ENCODE measurements at regions not wholly inside any gene's neighbourhood (a gene's known extent, or its start where the extent isn't known, plus 50 kb on each side); places are given as distances from the start of the nearest gene placed in this dataset.

DNA sequence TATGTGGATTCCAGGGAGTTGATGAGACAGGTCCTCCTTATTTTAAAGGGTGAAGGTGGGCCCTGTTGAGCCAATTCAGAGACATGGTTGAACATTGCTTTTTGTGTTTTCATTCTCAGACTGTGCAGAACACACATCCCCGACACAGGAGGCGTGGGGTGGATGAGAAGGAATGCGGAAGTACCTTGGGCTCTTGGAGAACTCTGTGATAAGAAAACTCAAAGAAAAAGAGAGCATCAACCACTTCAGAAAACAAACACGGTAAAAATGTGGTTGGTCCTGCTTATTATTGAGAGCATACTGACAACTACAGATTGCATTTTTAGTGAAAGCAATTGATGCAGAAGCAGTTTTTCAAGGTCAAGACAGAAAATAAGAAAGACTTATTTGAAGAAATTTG, 659.8 kb downstream of the IRX1 start:
- no peaks in the 10 kb centered on the region for H3K4me1 ChIP-seq
- TF ChIP-seq POLR2A (IDR thresholded peaks at IDR 0.05): no peak
- TF ChIP-seq, protein P1, sequence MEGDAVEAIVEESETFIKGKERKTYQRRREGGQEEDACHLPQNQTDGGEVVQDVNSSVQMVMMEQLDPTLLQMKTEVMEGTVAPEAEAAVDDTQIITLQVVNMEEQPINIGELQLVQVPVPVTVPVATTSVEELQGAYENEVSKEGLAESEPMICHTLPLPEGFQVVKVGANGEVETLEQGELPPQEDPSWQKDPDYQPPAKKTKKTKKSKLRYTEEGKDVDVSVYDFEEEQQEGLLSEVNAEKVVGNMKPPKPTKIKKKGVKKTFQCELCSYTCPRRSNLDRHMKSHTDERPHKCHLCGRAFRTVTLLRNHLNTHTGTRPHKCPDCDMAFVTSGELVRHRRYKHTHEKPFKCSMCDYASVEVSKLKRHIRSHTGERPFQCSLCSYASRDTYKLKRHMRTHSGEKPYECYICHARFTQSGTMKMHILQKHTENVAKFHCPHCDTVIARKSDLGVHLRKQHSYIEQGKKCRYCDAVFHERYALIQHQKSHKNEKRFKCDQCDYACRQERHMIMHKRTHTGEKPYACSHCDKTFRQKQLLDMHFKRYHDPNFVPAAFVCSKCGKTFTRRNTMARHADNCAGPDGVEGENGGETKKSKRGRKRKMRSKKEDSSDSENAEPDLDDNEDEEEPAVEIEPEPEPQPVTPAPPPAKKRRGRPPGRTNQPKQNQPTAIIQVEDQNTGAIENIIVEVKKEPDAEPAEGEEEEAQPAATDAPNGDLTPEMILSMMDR (IDR thresholded peaks at IDR 0.05): no peak

GRCh38 chr5:4258170-4258569, 662.5 kb downstream of the IRX1 start:
- H3K4me3 ChIP-seq: no peak overlapping the region
- no peak overlapping the region for H3K27ac ChIP-seq
- no peaks in the 10 kb centered on the region for H3K36me3 ChIP-seq
- TF ChIP-seq, protein P1 (IDR thresholded peaks at IDR 0.05): no peak
- TF ChIP-seq POLR2A (IDR thresholded peaks at IDR 0.05): no peak
- no peaks in the 10 kb centered on the region for H3K9me3 ChIP-seq
- H3K27me3 ChIP-seq: no peaks in the 10 kb centered on the region
- H3K4me1 ChIP-seq: no peaks in the 10 kb centered on the region
- no peak for DNase-seq

More for the DNA sequence above, 659.8 kb downstream of the IRX1 start:
- no peaks in the 10 kb centered on the region for H3K9me3 ChIP-seq
- H3K4me3 ChIP-seq: no peak overlapping the region
- H3K27ac ChIP-seq: peak overlapping the region in 1 of 4 donors; percentile 32
- no peaks in the 10 kb centered on the region for H3K36me3 ChIP-seq
- H3K27me3 ChIP-seq: no peaks in the 10 kb centered on the region
- DNase-seq: no peak

DNA sequence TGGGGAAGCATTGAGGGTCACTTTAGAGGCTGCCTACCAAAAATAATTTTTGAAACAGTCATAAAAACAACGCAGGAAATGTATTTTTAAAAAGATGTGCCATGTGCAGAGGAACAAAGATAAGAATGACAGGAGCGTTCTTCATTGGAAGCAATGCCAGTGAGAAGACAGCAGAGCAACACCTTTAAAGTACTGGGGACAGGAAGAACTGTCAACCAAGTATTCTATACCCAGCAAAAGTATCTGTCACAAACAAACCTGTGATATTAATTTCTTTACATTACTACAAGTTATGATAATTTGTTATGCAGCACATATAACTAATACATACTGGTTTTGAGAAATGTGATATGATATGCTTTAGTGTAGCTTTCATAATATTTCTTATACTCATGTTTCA, 675.6 kb downstream of the IRX1 start:
- Histone ChIP-seq H3K36me3 (no peaks in the 10 kb centered on the region), H3K4me3 (no peak overlapping the region), H3K4me1 (no peaks in the 10 kb centered on the region), H3K27ac (no peak overlapping the region), H3K27me3 (no peaks in the 10 kb centered on the region), H3K9me3 (peaks cover 0 to 12% (median 0%) of the 10 kb centered on the region in 4 donors)
- DNase-seq: no peak
- no peak for TF ChIP-seq POLR2A (IDR thresholded peaks at IDR 0.05)

- TF ChIP-seq, protein P1 (IDR thresholded peaks at IDR 0.05): no peak
- TF ChIP-seq POLR2A (IDR thresholded peaks at IDR 0.05): no peak
- no peaks in the 10 kb centered on the region for H3K36me3 ChIP-seq
- no peak for DNase-seq
- no peaks in the 10 kb centered on the region for H3K4me1 ChIP-seq
- H3K27me3 ChIP-seq: no peaks in the 10 kb centered on the region
- no peak overlapping the region for H3K27ac ChIP-seq
- H3K4me3 ChIP-seq: no peak overlapping the region
- H3K9me3 ChIP-seq: peaks cover 0 to 12% (median 0%) of the 10 kb centered on the region in 4 donors
Measured at GRCh38 chr5:4275232-4275631, 679.6 kb downstream of the IRX1 start.

DNA sequence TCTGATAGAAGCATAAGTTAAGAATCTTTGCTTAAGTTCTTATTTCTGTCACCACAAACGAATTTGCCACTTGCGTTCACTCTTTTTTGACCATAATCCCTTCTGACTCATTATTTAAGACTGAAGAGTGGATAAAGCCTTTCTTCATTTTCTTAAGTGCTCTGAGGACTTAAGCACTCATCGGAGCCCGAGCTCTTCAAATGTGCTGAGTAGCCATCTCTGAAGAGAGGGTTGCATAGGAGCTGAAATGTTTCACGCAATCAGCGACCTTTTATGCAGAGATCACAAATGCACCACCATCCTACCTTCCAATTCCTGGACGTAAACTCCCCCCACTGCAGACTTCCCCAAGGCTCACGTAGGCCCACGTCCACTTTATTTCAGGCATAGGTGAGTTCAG, 699.2 kb downstream of the IRX1 start:
- TF ChIP-seq, protein P1 (IDR thresholded peaks at IDR 0.05): no peak
- no peak for TF ChIP-seq POLR2A (IDR thresholded peaks at IDR 0.05)
- H3K9me3 ChIP-seq: no peaks in the 10 kb centered on the region
- no peaks in the 10 kb centered on the region for H3K4me1 ChIP-seq
- no peak overlapping the region for H3K27ac ChIP-seq
- no peak overlapping the region for H3K4me3 ChIP-seq
- no peaks in the 10 kb centered on the region for H3K27me3 ChIP-seq
- H3K36me3 ChIP-seq: no peaks in the 10 kb centered on the region
- DNase-seq: no peak

GRCh38 chr5:4295663-4296339, 700.2 kb downstream of the IRX1 start:
- Histone ChIP-seq H3K9me3 (no peaks in the 10 kb centered on the region), H3K4me1 (no peaks in the 10 kb centered on the region), H3K36me3 (no peaks in the 10 kb centered on the region), H3K4me3 (no peak overlapping the region), H3K27me3 (no peaks in the 10 kb centered on the region), H3K27ac (no peak overlapping the region)
- TF ChIP-seq POLR2A (IDR thresholded peaks at IDR 0.05): no peak
- TF ChIP-seq, protein P1 (IDR thresholded peaks at IDR 0.05): peak in 4 of 6 experiments; percentile 19 to 66 (median 53)
- no peak for DNase-seq

Data from Peyer's patch (tissue), 4 donors.